ENCODE measurements at regions not wholly inside any gene's neighbourhood (a gene's known extent, or its start where the extent isn't known, plus 50 kb on each side); places are given as distances from the start of the nearest gene placed in this dataset.
"Not testable (repeated sequence)": the region's sequence is repeated elsewhere in the genome, so short reads cannot be mapped to it uniquely, and the experiment has no call there.

GRCh38 chr18:64725657-64726056, 576.8 kb upstream of the LINC00305 start:
- not testable (repeated sequence) for TF ChIP-seq EZH2 (IDR thresholded peaks at IDR 0.05; ENCODE audit: insufficient read depth, poor library complexity, severe bottlenecking); EZH2phosphoT487 (IDR thresholded peaks at IDR 0.05; ENCODE audit: insufficient read depth, low read depth)

Data from GM23248 (cell line).